ENCODE measurements at regions not wholly inside any gene's neighbourhood (a gene's known extent, or its start where the extent isn't known, plus 50 kb on each side); places are given as distances from the start of the nearest gene placed in this dataset.

DNA sequence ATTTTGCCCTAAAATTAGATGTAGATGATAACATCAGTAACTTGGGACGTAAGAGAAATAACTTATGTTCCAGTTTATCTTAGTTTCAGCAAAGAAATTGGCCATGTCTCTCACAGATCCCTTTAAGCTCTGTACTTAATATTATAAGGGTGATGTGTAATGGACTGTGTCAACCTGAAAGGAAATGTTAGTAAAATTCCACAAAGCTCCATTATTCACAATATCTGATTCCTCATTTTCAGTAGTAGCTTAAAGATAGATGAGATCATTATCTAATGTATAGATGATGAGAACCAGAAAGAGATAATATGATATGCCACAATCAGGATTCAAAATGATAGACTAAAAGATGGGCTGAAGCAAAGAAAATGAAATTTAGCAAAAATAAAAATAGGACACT, 316.8 kb upstream of the CHRM2 start:
- DNase-seq (ENCODE audit: low read depth in 4 of 4, low spot score in 3 of 4) = no peak

DNA sequence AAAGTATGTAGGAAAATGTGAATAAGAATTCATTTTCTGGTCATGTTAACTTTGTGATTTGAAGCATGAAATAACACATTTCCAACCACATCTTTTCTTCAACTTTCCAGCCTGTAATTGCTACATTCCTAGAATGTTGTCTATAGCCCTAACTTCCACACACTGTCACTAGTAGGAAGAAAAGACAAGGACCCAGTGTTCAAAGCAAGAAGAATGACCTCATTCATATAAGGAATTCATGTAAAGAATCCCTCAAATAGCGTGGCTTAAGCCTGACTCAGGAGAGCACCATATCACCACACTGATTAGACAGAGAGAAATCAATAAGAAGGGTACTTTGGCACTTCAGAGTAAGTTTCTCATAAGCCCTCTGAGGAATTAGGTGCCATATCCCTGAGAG, 318.7 kb upstream of the CHRM2 start:
- no peak for DNase-seq (ENCODE audit: low read depth in 4 of 4, low spot score in 3 of 4)

DNA sequence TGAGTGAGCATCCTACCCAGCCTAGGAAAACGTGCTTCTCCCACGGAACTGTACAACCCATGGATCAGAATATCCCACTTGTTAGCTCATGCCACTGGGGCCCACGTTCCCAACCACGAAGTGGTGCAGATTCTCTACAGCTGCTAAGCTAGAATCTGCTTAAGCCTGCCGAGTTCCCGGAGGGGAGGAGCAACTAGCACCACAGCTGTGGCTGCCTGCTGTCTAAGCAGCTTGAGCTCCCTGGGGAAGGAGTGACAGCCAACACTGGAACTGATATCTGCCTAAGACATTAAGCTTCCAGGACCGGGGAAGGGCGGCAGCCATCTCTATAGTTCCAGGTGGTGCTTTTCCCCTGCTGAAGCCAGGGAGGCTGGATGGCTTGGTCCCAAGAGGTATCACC, 334.7 kb upstream of the CHRM2 start:
- no peak for DNase-seq (ENCODE audit: low read depth in 4 of 4, low spot score in 3 of 4)

DNA sequence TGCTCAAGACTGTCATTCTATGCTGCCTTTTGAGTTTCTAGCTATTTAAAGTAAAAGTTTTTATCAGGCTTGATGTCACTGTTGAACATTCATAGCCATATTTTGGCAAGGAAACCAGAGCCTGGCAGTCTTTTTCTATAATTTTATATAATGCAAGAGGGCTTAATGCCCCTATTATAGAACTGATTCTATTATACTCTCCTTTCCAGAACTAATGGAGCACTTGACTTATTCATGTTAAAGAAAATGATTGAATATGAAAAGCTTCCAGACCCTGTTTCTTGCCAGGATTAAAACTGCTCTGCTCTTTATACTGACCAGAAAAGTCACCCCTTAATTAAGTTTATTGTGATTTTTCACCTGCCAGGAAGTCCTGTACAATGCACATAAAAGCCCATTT, 337.6 kb upstream of the CHRM2 start:
- DNase-seq (ENCODE audit: low read depth in 4 of 4, low spot score in 3 of 4) = no peak

DNA sequence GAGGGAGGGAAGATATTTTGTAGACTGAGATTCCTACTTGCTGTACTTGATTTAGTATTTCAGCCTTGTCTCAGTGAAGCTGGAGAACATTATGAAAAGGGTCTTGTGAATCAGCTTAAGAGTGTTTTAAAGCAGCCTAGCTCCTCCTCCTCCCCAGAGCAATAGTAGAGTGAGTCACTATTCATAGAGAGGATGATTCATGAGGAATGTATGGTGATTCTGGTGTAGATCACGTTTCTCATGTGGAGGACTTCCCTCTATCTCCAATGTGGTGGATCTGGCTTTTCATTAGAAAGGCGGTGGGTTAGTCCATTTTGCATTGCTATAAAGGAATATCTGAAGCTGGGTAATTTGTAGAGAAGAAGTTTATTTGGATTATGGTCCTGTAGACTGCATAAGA, 340.1 kb upstream of the CHRM2 start:
- no peak for DNase-seq (ENCODE audit: low read depth in 4 of 4, low spot score in 3 of 4)

DNA sequence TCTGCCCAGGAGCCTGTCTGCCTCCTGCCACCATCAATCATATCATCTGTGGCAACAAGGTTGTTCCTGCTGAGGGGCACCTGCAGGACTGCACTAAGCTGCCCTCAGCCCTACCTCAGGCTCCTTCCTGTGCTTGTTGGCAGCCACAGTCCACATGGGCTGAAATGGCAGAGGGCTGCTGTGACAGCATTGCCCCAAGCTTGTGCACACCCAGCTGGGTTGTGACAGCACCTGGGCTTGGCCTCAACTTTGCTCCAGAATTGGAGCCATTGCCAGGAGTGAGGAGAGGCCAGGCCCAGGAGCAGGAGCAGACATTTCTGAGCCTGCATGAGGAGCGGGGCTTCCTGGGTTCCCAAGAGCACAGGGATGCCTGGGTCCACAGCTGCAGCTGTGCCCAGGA, 340.9 kb upstream of the CHRM2 start:
- no peak for DNase-seq (ENCODE audit: low read depth in 4 of 4, low spot score in 3 of 4)

DNA sequence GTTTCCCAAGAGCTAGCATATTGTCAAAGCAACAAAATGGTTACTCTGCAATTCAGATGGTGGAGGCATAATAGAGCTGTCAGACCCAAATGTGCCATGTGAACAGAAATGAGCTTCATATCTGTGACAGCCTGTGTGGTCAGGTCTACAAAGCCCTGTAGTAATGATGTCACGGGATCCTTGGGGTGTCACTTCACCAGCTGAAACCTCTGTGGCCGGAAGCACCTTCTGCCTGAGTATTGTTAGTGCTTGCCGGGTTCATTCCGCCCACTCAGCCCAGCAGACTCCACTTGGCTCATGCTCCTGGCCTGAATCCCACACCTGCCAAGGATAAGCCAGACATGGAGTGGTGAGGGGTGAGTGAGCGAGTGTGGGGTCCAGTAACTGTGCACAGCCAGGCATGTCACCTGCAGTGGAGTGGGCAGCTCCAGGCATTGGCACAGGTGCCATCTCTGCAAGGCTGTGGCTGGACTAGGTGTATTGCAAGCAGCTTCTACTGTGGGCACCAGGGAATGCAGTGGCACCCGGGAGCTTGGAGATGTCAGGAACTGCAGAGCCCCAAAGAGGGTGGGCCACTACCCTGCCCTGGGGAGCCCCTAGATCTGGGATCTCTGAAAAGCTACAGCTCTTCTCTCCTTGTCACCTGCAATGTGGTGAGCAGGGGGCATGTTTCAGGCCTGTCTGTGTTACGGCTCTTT, 341.9 kb upstream of the CHRM2 start:
- no peak for DNase-seq (ENCODE audit: low read depth in 4 of 4, low spot score in 3 of 4)

DNA sequence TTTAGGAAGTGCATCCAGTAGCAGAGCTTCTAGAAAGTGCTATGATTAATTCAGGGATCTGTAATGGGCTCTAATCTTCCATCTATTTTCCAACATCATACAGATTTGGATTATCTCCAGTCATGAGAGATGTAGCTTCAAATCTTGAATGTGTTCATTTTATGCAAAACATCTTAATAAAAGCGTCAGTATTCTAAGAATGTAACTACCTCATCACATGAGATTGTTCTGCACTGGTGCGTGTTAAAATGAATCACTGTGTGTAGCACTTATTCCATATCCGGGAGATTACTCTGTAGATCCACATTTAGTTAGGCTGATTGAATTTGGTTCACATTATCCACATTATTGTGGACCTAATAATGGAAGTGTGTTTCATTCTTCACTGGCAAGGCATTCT, 344.9 kb upstream of the CHRM2 start:
- DNase-seq (ENCODE audit: low read depth in 4 of 4, low spot score in 3 of 4) = no peak

DNA sequence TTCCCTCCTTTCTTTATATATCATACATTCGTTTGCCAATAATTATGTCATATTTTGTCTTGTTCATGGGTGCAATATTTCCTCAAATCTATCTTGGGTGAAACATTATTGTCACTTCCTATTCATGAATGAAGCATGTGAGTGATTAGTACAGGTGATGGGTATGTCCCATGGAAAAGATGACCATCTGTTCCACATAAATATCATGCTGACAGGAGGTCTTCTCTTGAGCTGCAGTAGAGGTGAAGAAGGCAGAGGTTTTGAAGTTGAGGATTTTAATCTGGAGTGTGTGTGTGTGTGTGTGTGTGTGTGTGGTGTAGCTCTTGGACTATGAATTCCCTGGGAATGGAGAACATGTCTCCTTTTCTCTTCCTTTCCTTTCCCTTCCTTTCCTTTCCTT, 350.5 kb upstream of the CHRM2 start:
- DNase-seq (ENCODE audit: low read depth in 4 of 4, low spot score in 3 of 4) = no peak

DNA sequence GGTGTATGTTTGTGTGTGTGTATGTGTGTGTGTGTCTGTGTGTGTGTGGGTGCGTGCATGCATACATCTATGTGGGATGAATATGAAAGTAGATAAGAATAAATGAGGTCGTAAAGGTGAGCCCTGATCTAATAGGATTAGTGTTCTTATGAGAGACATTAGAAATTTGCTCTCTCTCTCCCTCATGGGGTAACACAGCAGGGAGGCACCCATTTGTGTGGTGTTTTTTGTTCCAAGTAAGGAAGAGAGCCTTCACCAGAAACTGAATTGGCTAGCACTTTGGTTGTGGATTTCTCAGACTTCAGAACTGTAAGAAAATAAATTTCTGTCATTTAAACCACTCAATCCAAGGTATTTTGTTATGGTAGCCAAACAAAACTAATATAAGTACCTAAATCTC, 353.7 kb upstream of the CHRM2 start:
- no peak for DNase-seq (ENCODE audit: low read depth in 4 of 4, low spot score in 3 of 4)

DNA sequence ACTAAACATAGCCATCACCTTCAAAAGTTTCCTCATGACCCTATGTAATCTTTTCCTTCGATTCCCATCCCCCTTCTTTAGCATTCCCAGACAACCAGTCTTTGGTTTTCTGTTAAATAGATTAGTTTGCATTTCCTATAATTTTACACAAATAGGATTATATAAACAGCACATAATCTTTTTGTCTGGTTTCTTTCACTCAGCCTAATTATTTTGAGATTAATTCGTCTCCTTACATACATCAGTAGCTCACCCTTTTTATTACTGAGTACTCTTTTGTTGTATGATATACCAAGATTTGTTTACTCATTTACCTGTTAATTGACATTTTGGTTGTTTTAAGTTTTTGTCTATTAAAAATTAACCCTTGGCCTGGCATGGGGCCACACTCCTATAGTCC, 354.7 kb upstream of the CHRM2 start:
- no peak for DNase-seq (ENCODE audit: low read depth in 4 of 4, low spot score in 3 of 4)

DNA sequence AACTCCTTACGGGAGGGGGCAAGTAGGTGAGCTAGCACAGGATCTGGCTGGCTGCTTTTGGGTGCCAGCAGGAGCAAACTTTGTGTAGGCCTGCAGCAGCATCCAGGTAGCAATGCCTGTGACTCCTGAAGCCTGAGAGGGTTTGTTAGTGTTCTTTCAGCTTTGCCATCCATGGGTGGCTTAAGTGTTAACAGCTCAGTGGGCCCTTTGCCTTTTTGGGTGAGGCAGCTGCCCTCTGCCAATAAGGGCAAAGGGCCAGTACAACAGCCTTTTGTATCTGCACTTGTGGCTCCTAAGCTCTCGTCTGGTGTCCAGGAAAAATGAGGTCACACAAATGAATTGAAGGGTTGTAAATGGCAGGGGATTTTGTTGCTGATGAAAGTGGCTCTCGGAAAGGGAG, 359.0 kb upstream of the CHRM2 start:
- DNase-seq (ENCODE audit: low read depth in 4 of 4, low spot score in 3 of 4) = no peak

DNA sequence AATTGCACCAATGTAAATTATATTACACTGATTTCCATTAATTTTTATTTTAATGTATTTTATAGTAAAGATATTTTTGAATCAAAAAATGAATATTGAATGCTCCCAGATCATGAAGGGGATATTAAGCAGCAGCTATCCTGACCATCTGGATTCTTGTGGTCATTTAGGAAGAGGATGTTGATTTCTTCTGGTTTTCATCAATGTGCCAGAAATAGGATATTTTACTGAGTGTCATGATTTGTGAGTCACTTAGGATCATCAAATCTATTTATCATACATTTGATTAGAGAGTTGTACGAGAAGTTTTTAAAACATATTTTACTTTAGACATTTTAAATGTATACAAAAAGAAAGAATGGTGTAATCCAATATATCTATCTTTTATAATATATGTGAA, 366.3 kb upstream of the CHRM2 start:
- no peak for DNase-seq (ENCODE audit: low read depth in 4 of 4, low spot score in 3 of 4)

DNA sequence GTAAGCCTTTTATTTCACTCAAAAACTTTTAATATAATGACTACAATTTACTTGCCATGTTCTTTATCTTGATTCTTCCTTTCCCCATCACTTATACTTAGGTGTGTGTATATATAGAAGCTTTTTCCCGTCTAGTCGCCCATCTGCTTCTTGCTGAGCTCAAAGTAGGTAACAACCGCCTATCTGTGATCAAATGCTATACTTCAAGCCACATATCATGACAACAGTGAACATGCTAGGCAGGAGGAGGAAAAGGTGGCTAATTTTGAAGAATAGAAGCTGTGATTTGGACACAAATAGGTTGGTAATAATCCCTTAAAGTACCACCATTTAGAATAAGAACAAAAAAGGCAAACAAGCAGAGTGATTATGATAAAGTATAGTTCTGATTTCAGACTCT, 367.3 kb upstream of the CHRM2 start:
- DNase-seq (ENCODE audit: low read depth in 4 of 4, low spot score in 3 of 4) = no peak

DNA sequence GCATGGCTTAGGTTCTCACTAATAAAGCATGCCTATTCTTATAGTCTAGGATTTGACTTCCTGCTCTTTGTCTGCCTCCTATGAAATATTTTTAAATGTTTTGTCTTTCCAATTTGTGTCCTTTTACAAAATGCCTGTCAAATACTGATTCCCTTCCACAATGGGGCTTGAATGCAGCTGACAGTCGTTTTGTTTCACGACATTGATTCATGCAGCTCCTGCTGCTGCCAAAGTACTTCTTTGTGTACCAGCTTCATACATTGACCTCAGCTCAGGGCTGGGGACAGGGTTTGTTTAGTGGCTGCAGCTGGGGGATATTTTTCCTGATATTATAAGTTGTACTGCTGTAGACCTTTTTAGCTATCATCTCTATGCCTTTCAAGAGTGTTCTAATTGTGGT, 371.9 kb upstream of the CHRM2 start:
- no peak for DNase-seq (ENCODE audit: low read depth in 4 of 4, low spot score in 3 of 4)

DNA sequence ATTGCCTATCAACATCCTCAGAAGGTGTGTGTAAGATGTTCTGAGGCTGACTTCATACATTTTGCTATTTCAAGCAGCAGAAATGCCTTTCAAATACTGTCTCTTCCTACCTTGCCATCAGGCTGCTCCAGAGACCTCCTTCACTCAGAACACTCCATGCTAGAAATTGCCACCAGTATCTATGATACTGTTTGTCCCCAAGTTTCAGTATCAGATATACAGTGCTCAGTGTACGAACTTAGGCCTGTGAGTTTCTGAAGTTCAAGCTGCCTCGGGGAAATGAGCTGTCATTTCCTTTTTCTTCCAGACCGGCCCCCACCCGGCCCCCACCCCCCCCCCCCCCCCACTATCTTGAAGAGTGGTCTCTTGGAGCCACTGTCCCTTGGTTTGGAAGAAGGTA, 373.4 kb upstream of the CHRM2 start:
- no peak for DNase-seq (ENCODE audit: low read depth in 4 of 4, low spot score in 3 of 4)

DNA sequence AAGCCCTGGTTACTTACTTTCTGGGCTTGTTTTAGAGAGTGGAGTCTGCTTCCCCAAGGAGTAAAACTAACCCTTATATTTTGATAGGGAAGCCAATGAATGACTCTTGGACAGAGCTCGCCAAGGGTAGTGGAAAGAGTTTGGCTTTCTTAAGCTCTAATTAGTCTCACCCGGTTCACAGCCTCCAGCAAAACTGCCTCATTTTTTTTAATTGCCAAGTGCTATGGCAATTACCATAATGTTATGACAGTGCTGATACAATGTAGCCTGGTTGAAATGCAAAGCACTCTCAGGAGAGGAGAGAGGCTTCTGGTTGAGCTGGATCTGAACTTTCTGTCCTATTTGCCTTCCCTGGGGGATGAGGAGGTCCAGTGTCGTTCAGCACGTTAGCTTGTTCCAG, 376.1 kb upstream of the CHRM2 start:
- DNase-seq (ENCODE audit: low read depth in 4 of 4, low spot score in 3 of 4) = no peak

DNA sequence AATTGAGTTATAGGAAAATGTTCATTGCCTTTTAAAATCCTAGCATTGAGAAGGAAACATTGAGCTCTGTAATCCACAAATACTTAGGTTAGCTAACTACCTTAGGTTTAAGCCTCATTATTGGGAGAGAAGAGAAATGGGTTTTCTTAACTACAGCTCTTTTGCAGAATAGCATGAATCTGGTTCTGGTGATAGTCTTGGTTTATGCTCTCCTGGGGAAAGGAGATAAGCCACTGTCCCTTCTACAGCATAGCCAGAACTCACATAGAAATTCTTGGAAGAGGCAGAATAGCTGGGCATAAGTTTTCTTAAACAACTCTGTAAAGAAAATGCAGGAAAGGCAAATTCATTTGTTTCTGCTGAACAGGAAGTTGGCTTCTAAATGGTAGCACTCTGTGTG, 378.6 kb upstream of the CHRM2 start:
- DNase-seq (ENCODE audit: low read depth in 4 of 4, low spot score in 3 of 4) = no peak

DNA sequence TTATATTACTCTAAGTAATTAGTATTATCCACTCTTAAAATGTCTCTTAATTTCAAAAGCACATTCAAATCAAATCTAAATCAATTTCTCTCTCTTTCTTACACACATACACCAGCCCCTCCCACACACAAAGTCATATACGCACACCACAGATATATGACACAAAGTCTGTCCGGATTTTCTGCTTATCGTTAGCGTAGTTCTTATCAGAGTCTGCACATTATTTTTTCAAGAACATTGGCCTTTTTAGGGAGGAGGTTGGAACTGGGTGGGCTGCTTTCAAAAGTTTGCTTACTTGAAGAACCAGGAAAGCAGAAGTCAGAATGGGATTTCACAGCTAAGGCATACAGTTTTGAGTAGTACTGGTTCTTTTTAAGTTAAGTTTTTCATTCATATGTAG, 387.6 kb upstream of the CHRM2 start:
- no peak for DNase-seq (ENCODE audit: low read depth in 4 of 4, low spot score in 3 of 4)

DNA sequence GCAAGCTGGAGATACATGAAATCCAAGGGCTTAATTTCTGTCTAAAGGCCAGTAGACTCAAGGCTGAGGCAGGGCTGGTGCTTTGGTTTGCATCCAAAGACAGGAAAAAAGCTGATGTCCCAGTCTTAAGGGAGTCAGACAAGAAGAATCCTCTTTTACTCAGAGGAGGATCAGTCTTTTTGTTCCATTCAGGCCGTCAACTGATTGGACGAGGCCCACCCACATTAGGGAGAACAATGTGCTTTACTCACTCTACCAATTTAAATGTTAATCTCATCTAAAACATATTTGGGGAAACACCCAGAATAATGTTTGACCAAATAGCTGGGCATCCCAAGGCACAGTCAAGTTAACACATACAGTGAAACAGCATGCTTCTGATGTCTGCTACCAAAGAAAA, 388.5 kb upstream of the CHRM2 start:
- no peak for DNase-seq (ENCODE audit: low read depth in 4 of 4, low spot score in 3 of 4)

DNA sequence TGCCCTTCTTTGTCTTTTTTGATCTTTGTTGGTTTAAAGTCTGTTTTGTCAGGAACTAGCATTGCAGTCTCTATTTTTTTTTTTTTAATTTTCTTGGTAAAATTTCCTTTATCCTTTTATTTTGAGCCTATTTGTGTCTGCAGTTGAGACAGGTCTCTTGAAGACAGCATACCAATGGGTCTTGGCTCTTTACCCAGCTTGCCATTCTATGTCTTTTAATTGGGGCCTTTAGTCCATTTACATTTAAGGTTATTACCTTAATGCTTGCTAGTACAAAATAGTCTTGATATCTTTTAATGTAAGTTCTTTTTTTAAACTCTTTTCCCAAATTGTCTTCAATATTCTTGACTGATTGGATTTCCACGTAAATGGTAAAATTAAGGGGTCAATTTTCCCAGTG, 398.3 kb upstream of the CHRM2 start:
- DNase-seq (ENCODE audit: low read depth in 4 of 4, low spot score in 3 of 4) = no peak

DNA sequence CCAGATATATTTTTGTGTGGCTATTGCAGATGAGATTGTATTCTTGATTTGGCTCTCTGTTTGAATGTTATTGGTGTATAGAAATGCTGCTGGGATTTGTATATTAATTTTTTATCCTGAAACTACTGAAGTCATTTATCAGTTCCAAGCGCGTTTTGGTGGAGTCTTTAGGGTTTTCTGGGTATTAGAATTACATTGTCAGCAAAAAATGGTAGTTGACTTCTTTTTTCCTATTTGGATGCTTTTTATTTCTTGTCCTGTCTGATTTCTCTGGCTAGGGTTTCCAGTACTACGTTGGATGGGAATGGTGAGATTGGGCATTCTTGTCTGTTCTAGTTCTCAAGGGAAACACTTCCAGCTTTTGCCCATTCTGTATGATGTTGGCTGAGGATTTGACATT, 415.5 kb upstream of the CHRM2 start:
- DNase-seq (ENCODE audit: low read depth in 4 of 4, low spot score in 3 of 4) = no peak

DNA sequence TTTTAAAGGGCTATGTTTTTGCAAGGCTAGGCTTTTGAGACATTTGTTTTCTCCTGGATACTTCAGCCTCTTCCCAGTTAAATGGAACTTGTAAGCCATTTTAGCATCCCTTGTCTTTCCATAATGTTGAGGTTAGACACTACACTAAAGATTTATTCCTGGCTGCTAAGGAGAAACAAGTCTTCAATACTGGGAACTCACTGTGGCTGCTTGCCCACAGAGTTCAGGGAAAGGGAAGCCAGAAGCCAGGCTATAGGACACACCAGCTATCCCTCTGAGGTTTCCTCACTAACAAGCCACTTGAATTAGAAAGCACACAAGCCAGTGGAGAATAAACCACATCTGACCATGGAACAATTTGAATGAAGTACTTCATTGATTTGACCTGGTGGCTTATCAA, 421.7 kb upstream of the CHRM2 start:
- DNase-seq (ENCODE audit: low read depth in 4 of 4, low spot score in 3 of 4) = peak in 1 of 4 donors; percentile 2
